ENCODE measurements at regions not wholly inside any gene's neighbourhood (a gene's known extent, or its start where the extent isn't known, plus 50 kb on each side); places are given as distances from the start of the nearest gene placed in this dataset.
"Not testable (repeated sequence)": the region's sequence is repeated elsewhere in the genome, so short reads cannot be mapped to it uniquely, and the experiment has no call there.

- H3K4me3 ChIP-seq (ENCODE audit: low read length); H3K9me3 ChIP-seq (ENCODE audit: control insufficient read depth, insufficient read depth, low read length); DNase-seq (ENCODE audit: low read depth, low spot score); H3K27ac ChIP-seq (ENCODE audit: low read length); H3K27me3 ChIP-seq (ENCODE audit: control insufficient read depth, insufficient read depth, low read length); H3K36me3 ChIP-seq (ENCODE audit: control insufficient read depth, insufficient read depth, low read length); H3K4me1 ChIP-seq (ENCODE audit: control insufficient read depth, insufficient read depth, low read length): not testable (repeated sequence)
- no CpG with 5 or more reads among the region's 3 CpGs for WGBS (ENCODE audit: insufficient coverage, insufficient read length)
These were observed 495.2 kb downstream of the PCNX1 start for GRCh38 chr14:71402415-71402814.

GRCh38 chr14:71403656-71404055, 496.4 kb downstream of the PCNX1 start:
- H3K27ac ChIP-seq (ENCODE audit: low read length) = no peak overlapping the region
- H3K9me3 ChIP-seq (ENCODE audit: control insufficient read depth, insufficient read depth, low read length) = no peaks in the 10 kb centered on the region
- H3K36me3 ChIP-seq (ENCODE audit: control insufficient read depth, insufficient read depth, low read length) = no peaks in the 10 kb centered on the region
- no peaks in the 10 kb centered on the region for H3K27me3 ChIP-seq (ENCODE audit: control insufficient read depth, insufficient read depth, low read length)
- H3K4me1 ChIP-seq (ENCODE audit: control insufficient read depth, insufficient read depth, low read length) = no peaks in the 10 kb centered on the region
- H3K4me3 ChIP-seq (ENCODE audit: low read length) = no peak overlapping the region
- no peak for DNase-seq (ENCODE audit: low read depth, low spot score)

- no peaks in the 10 kb centered on the region for H3K27me3 ChIP-seq (ENCODE audit: control insufficient read depth, insufficient read depth, low read length)
- DNase-seq (ENCODE audit: low read depth, low spot score) = no peak
- no peak overlapping the region for H3K4me3 ChIP-seq (ENCODE audit: low read length)
- H3K4me1 ChIP-seq (ENCODE audit: control insufficient read depth, insufficient read depth, low read length) = no peaks in the 10 kb centered on the region; the same call in 1 of the 2 replicates
- H3K27ac ChIP-seq (ENCODE audit: low read length) = no peak overlapping the region
- H3K36me3 ChIP-seq (ENCODE audit: control insufficient read depth, insufficient read depth, low read length) = no peaks in the 10 kb centered on the region
- WGBS (ENCODE audit: insufficient coverage, insufficient read length) = no CpG with 5 or more reads among the region's 4 CpGs
- no peaks in the 10 kb centered on the region for H3K9me3 ChIP-seq (ENCODE audit: control insufficient read depth, insufficient read depth, low read length)
These were observed 498.4 kb downstream of the PCNX1 start for GRCh38 chr14:71405676-71406075.

GRCh38 chr14:71408362-71409030, 501.2 kb downstream of the PCNX1 start:
- WGBS (ENCODE audit: insufficient coverage, insufficient read length) = no CpG with 5 or more reads among the region's 7 CpGs
- Histone ChIP-seq H3K9me3 (ENCODE audit: control insufficient read depth, insufficient read depth, low read length) (no peaks in the 10 kb centered on the region), H3K4me3 (ENCODE audit: low read length) (no peak overlapping the region), H3K27me3 (ENCODE audit: control insufficient read depth, insufficient read depth, low read length) (no peaks in the 10 kb centered on the region), H3K27ac (ENCODE audit: low read length) (no peak overlapping the region), H3K4me1 (ENCODE audit: control insufficient read depth, insufficient read depth, low read length) (no peaks in the 10 kb centered on the region; the same call in 1 of the 2 replicates), H3K36me3 (ENCODE audit: control insufficient read depth, insufficient read depth, low read length) (no peaks in the 10 kb centered on the region)
- DNase-seq (ENCODE audit: low read depth, low spot score) = no peak

GRCh38 chr14:71410578-71411284, 503.5 kb downstream of the PCNX1 start:
- H3K27me3 ChIP-seq (ENCODE audit: control insufficient read depth, insufficient read depth, low read length) = no peaks in the 10 kb centered on the region
- WGBS (ENCODE audit: insufficient coverage, insufficient read length) = no CpG with 5 or more reads among the region's 5 CpGs
- no peak for DNase-seq (ENCODE audit: low read depth, low spot score)
- H3K36me3 ChIP-seq (ENCODE audit: control insufficient read depth, insufficient read depth, low read length) = no peaks in the 10 kb centered on the region
- no peak overlapping the region for H3K4me3 ChIP-seq (ENCODE audit: low read length)
- H3K27ac ChIP-seq (ENCODE audit: low read length) = no peak overlapping the region
- no peaks in the 10 kb centered on the region for H3K9me3 ChIP-seq (ENCODE audit: control insufficient read depth, insufficient read depth, low read length)
- no peaks in the 10 kb centered on the region; the same call in 1 of the 2 replicates for H3K4me1 ChIP-seq (ENCODE audit: control insufficient read depth, insufficient read depth, low read length)

GRCh38 chr14:71411285-71411595, 504.0 kb downstream of the PCNX1 start:
- H3K27me3 ChIP-seq (ENCODE audit: control insufficient read depth, insufficient read depth, low read length) = no peaks in the 10 kb centered on the region
- DNase-seq (ENCODE audit: low read depth, low spot score) = no peak
- no peak overlapping the region for H3K4me3 ChIP-seq (ENCODE audit: low read length)
- H3K27ac ChIP-seq (ENCODE audit: low read length) = no peak overlapping the region
- H3K9me3 ChIP-seq (ENCODE audit: control insufficient read depth, insufficient read depth, low read length) = no peaks in the 10 kb centered on the region
- H3K4me1 ChIP-seq (ENCODE audit: control insufficient read depth, insufficient read depth, low read length) = no peaks in the 10 kb centered on the region; the same call in 1 of the 2 replicates
- no CpG with 5 or more reads among the region's 3 CpGs for WGBS (ENCODE audit: insufficient coverage, insufficient read length)
- H3K36me3 ChIP-seq (ENCODE audit: control insufficient read depth, insufficient read depth, low read length) = no peaks in the 10 kb centered on the region

- H3K9me3 ChIP-seq (ENCODE audit: control insufficient read depth, insufficient read depth, low read length) = no peaks in the 10 kb centered on the region
- H3K36me3 ChIP-seq (ENCODE audit: control insufficient read depth, insufficient read depth, low read length) = no peaks in the 10 kb centered on the region
- no peak overlapping the region for H3K4me3 ChIP-seq (ENCODE audit: low read length)
- WGBS (ENCODE audit: insufficient coverage, insufficient read length) = no CpG with 5 or more reads among the region's 3 CpGs
- H3K27me3 ChIP-seq (ENCODE audit: control insufficient read depth, insufficient read depth, low read length) = no peaks in the 10 kb centered on the region
- DNase-seq (ENCODE audit: low read depth, low spot score) = no peak
- no peak overlapping the region for H3K27ac ChIP-seq (ENCODE audit: low read length)
- H3K4me1 ChIP-seq (ENCODE audit: control insufficient read depth, insufficient read depth, low read length) = no peaks in the 10 kb centered on the region; the same call in 1 of the 2 replicates
These were observed 504.5 kb downstream of the PCNX1 start for GRCh38 chr14:71411738-71412137.

- Histone ChIP-seq H3K4me1 (ENCODE audit: control insufficient read depth, insufficient read depth, low read length) (no peaks in the 10 kb centered on the region; the same call in 1 of the 2 replicates), H3K36me3 (ENCODE audit: control insufficient read depth, insufficient read depth, low read length) (no peaks in the 10 kb centered on the region), H3K9me3 (ENCODE audit: control insufficient read depth, insufficient read depth, low read length) (no peaks in the 10 kb centered on the region), H3K27ac (ENCODE audit: low read length) (no peak overlapping the region), H3K27me3 (ENCODE audit: control insufficient read depth, insufficient read depth, low read length) (no peaks in the 10 kb centered on the region), H3K4me3 (ENCODE audit: low read length) (no peak overlapping the region)
- no peak for DNase-seq (ENCODE audit: low read depth, low spot score)
- no CpG with 5 or more reads among the region's 5 CpGs for WGBS (ENCODE audit: insufficient coverage, insufficient read length)
These were observed 507.6 kb downstream of the PCNX1 start for GRCh38 chr14:71414631-71415403.

- Histone ChIP-seq H3K36me3 (ENCODE audit: control insufficient read depth, insufficient read depth, low read length) (no peaks in the 10 kb centered on the region), H3K4me1 (ENCODE audit: control insufficient read depth, insufficient read depth, low read length) (no peaks in the 10 kb centered on the region; the same call in 1 of the 2 replicates), H3K4me3 (ENCODE audit: low read length) (no peak overlapping the region), H3K9me3 (ENCODE audit: control insufficient read depth, insufficient read depth, low read length) (no peaks in the 10 kb centered on the region), H3K27me3 (ENCODE audit: control insufficient read depth, insufficient read depth, low read length) (no peaks in the 10 kb centered on the region), H3K27ac (ENCODE audit: low read length) (no peak overlapping the region)
- WGBS (ENCODE audit: insufficient coverage, insufficient read length) = no CpG with 5 or more reads among the region's 1 CpG
- no peak for DNase-seq (ENCODE audit: low read depth, low spot score)
These were observed 508.1 kb downstream of the PCNX1 start for GRCh38 chr14:71415404-71415690.

- Histone ChIP-seq H3K9me3 (ENCODE audit: control insufficient read depth, insufficient read depth, low read length) (no peaks in the 10 kb centered on the region), H3K27me3 (ENCODE audit: control insufficient read depth, insufficient read depth, low read length) (no peaks in the 10 kb centered on the region), H3K4me3 (ENCODE audit: low read length) (no peak overlapping the region), H3K27ac (ENCODE audit: low read length) (no peak overlapping the region), H3K4me1 (ENCODE audit: control insufficient read depth, insufficient read depth, low read length) (no peaks in the 10 kb centered on the region), H3K36me3 (ENCODE audit: control insufficient read depth, insufficient read depth, low read length) (no peaks in the 10 kb centered on the region)
- no peak for DNase-seq (ENCODE audit: low read depth, low spot score)
- WGBS (ENCODE audit: insufficient coverage, insufficient read length) = no CpG with 5 or more reads among the region's 3 CpGs
These were observed 509.1 kb downstream of the PCNX1 start for GRCh38 chr14:71416392-71416791.
